Endometrium (tissue), 2 donors: ENCODE measurements at regions not wholly inside any gene's neighbourhood (a gene's known extent, or its start where the extent isn't known, plus 50 kb on each side); places are given as distances from the start of the nearest gene placed in this dataset.
"Not testable (repeated sequence)": the region's sequence is repeated elsewhere in the genome, so short reads cannot be mapped to it uniquely, and the experiment has no call there.

Source experiments
- FAIRE-seq: peaks from 2 replicates; lab custom pipeline; 2012; peaks lifted over from hg19 to GRCh38; lab: Jason Lieb, UNC
- donor health status: control.
- donor health status: control.

DNA sequence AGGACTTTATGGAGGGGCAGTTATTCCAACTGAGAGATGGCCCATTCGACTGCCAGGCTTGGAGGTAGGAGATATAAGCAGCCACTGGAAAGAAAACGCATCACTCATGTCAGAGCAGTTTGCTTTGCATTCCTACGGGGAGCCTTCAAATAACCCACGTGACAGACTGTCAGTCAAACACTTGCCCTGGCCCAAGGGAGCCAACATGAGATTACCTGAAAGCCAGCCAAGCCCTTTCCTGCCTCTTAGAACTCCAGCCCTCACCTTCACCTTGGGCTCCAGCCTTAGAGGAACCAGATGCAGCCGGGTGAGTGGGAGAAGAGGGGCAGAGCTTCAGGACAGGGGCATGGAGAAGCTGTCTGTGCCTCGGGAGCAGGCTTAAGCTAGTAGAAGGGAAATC, 95.3 kb upstream of the CXCL13 start:
- FAIRE-seq = no peak

GRCh38 chr4:77525538-77525937, 80.1 kb upstream of the CXCL13 start:
- FAIRE-seq = no peak

- not testable (repeated sequence) for FAIRE-seq
Measured at GRCh38 chr4:77527900-77528299, 77.7 kb upstream of the CXCL13 start.

- no peak for FAIRE-seq
Measured at GRCh38 chr4:77538144-77538543, 67.5 kb upstream of the CXCL13 start.

GRCh38 chr4:77538574-77539157, 67.0 kb upstream of the CXCL13 start:
- no peak for FAIRE-seq
